RKO (cell line): ENCODE measurements at regions not wholly inside any gene's neighbourhood (a gene's known extent, or its start where the extent isn't known, plus 50 kb on each side); places are given as distances from the start of the nearest gene placed in this dataset.

Experiments
- DNase-seq: peaks from one replicate; pipeline ENCODE4 v3.0.0-alpha.2; 2016; ENCODE audit warnings: low spot score

DNA sequence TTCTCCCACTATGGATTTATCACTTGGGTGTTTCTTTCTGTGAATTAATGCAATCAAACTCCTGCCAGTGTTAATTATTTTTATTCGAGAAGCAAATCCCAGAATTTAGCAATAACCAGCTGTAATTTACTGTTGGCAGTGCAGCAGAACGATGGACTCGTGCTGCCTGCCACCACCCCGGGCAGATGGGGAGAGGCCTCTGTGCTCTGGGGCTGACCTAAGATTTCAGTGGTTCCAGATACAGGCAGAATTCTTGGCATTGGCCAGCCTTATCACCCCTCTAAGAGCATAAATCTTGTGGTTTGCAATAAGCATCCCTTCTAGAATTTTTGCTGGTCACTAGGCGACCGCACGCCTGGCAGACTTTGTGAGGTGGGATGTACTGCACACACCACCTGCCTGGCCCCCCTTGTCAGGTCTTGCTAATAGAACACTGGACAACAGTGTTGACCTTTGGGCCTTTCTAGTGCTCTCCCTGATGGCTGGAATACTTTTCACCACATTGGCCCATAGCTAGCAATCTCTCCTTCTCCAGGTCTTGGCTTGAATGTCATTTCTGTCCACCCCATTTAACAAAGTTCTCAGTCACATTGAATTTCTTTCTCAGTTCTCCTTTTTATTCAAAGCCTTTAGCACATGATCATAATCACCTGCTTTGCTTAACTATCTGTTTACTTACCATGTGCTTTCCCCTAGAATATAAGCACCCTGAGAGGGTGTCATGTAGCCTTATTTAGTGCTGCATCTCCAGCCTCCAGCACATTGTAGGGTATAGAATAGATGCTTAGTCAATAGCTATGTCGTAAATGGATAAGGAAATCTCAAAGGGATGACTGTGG, 122.1 kb upstream of the DYNLRB2 start:
- no peak for DNase-seq

DNA sequence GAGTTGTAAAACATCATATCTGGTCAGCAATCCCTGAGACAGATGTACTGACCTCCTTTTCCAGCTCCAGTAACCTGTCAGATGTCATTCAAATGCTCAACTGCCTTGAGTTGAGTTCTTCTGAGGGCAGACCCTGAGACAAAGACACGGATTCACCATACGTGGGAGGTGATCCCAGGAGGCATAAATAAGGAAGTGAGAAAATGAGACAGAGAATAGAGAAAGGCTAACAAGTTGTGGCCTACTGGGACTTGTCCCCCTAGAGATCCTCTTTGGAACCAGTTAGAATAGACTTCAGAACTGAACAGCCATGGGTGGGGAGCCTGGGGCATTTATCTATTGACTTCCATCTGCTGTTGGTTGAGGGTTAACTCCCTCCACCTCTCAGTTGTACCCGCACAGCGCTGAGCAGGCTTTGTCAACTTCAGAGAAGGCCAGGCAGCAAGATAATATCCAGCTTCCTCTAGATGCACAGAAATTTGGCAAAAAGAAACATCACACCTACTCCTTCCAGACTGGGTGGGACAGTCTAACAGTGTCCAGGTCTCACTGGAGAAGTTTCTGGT, 123.0 kb upstream of the DYNLRB2 start:
- no peak for DNase-seq

DNA sequence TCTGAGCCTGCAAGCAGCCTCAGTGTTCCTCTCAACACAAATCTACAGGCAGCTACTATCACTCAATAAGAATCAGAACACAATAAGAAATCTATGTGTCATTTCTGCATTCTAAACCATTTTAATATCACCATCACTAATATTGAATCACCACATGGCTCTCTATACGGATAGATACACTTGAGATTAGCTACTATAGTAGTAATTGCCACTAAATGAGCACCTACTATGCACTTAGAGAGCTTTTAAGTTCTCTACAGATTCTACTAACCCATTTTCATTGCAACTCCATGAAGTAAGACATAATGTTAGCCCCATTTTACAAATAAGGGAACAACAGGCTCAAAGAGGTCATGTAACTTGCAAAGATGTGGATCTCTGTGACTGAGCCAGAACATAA, 132.8 kb upstream of the DYNLRB2 start:
- DNase-seq, result no peak

DNA sequence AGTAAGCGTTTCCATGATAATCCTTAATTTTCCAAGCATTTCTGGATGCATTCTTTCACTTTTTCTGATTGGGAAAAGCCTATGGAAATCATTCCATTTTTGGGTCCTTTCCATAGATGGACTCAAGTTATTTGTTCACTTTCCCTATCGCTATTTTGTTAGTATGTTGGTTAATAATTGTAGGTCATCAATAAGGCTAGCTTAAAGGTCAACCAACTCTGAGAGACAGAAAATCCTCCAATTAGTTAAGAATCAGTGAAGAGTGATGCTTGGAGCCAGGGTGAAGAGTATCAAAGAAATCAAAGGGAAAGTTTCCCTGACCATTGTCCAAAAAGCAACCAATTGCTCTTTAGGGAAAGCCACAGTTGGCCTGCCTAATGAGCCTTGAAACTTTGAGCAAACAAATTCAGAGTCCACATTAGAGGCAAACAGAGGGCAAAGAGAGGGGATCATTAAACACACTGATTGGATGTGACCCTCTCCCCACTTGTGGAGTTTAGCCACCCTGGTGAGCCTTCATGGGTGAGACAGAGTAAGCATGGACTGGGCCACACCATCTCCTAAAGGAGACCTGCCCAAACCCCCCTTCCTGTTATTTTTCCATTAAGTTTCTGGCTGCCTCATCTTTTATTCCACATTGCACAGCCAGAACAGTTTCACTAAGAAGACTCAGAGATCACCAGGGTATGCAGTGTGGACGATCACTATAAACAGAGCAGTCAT, 133.4 kb upstream of the DYNLRB2 start:
- no peak for DNase-seq

DNA sequence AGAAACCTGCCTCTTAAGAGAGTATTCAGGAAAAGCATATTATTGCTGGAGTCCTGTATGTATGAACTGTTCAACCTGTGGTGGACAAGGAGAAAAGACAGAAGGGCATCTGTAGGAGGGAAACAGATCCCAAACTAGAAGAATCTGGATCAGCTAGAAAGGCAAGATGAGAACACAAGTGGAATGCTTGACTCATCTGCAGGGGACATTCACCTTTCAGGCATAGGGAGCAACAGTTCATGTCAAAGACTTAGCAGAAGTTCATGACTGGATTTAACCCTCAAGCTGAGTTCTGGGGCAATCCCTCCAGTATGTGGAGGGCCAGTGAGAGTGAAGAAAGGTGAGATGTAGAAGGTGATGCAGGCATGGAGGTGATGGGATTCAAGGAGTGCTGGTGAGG, 135.9 kb upstream of the DYNLRB2 start:
- no peak for DNase-seq

DNA sequence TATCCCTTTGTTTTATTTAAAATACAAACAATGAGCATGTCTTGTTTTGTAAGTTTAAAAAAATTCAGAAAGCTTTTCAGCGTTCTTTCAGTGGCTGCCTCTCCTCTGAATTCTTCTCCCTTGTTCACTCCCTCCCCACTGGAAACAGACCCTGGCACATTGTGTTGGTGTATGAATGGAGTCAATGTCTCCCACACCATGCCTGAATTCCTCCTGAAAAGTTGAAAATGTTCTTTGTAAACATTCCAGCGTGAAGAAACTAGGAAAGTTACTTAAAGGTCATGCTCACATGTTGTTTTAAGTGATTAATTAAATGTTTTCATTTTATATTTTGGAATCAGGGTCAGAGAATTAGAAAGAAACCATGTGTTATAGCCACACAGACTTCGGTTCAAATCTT, 136.9 kb upstream of the DYNLRB2 start:
- DNase-seq, result no peak

DNA sequence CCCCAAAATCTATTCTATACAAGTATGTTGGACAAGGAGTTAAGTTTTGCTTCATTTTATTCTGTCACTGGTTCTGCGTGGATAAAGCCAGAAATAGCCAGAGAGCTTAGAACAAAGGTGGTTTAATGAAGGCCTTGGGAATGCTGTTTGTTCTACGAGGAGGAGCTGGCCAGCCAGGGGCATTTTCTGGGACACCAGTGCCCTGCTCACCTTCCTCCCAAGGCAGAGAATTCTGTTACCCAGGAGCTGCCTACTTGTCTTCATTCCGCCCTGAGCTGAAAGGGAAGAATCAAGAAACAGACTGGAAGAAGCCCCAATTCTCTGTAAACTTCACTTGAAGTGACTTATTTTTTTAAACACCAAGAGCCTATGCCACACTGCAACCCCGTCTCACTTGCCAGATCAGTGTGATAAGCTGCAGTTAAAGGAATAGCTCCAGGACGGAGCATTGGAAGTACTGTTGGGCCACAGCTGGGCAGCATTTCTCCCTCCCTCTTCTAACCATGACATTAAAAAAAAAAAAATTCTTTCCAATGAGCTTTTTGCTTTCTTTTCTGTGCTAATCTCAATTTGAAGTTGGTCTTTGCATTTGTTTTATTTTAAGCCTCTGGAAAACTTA, 149.8 kb upstream of the DYNLRB2 start:
- DNase-seq, result no peak

DNA sequence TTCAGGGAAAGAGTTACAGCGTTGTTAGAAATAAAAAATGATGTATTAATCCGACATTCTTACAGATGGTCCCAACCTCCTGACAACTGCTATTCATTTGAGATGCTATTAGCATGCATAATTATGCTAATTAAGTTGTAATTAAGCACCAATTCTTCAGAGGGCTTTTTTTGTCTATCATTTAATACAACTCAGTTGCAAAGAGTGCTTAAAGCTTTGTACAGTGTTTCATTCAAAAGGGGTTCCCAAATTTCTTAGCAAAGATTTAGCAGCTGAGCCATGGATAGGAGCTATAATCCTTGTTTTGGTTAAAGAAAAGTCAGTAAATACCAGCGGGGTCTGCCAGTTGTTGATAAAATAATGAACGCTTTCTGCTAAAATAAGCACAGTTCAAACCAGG, 150.7 kb upstream of the DYNLRB2 start:
- DNase-seq, result no peak

DNA sequence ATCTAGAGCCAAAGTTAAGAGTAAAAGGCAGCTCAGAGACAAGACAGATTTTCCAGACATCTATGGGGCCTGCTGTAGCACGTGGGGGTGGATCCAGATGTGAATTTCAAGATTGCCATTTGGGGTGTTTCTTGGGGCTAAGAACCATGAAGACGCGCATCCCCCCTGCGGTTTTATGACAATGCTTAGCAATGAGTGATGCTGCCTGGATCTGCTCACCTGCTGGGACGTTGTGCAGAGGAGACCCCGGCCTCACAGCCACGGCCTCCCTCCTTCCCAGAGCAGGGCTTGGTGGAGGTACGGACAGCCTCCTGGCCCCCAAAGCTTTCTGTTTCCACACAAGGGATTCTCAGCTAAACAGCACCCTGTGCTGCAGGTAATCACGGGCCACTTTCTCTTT, 151.5 kb upstream of the DYNLRB2 start:
- DNase-seq, result no peak

DNA sequence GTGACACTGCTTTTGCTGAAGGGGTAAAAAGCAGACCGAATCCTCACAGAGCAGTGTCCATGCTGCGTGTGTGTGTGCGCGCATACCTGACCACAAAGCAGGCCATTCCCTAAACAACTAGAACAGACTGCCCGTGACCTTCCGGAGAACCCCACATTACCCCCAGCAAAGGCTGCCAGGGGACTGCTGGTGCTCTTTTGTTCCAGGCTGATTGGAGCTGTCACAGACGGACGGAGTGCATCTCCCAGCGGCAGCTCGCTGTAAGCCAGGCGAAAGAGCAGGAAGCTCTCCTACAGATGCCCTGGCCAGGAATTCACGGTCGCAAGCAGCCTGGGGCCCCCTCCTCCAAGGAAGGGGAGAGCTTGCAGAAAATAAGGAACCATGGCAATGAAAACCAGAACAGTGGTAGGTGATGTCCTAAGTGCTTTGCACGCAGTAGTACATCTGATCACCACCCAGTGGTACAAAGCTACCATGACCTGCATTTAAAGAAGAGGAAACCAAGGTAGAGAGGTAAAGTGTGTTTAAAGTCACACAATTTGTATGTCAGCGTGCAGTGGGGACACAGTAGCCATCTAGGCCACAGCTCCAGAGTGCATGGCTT, 153.4 kb upstream of the DYNLRB2 start:
- no peak for DNase-seq

DNA sequence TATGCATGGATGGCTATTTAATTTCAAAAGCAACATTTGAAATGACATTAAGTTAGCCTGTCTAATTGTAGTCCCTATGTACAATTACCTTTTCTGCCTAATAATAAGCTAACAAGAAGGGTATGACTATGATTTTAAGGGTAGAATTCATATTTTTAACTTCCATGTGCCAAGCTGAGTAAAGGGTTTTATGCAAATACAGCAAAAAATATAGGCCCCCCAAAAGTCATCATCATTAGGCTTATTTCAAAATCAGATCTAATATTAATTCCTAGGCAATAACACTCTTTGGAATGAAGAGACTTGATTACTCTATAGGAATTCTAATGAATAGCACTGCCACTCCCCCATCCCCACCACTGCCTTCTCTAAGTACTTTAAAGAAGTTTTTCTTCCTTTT, 155.9 kb upstream of the DYNLRB2 start:
- DNase-seq, result no peak

DNA sequence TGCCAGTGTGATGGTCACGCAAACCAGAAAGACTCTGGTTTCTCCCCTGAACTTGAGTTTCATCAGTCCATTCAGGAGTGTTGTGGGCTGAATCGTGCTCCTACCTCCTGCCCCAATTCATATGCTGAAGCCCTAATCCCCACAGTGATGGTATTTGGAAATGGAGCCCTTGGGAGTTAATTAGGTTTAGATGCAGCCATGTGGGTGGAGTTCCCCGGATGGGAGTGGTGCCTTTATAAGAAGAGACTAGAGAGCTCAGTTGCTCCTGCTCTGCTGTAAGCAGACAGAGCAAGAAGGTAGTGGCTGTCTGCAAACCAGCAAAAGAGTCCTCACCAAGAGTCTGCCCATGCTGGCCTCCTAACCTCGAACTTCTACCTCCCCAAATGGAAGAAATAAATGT, 160.3 kb upstream of the DYNLRB2 start:
- DNase-seq, result no peak

DNA sequence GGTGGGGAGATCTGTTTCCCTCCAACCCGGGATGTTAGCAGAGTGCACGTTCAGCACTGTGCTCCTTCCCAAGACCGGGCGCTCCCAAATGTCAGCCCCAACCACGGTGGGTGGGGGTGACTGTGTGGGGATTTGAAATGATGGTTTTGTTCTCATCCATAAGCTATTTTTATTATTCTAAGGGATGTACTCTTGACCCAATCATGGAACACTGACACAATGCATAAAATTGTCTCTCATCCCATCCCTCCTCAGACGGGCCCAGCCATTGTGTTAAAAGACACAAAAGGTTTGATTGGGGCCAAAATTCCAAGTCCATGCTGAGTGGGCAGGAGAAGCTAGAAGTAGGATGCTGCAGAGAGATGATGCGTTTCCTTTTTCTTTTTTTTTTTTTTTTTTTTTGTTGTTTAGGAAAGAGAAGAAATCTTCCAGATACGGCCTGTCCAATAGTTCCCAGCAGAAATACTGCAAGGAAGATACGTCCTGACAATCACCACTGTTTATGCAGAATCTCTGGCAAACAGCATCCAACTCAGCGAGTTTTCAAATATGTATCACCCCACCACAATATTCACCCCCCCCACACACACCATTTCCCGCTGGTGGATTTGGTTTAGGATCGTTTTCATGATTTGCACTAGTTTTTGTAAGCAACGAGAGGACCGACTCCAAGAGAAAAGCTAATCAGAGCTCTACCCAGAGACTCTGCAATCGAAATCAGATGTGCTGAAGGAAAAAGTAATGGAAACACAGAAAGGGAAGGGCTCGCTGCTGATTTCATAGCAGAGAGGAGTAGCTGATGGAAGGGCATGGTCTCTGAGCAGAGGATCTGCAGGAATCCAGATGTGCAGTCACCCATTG, 163.5 kb upstream of the DYNLRB2 start:
- DNase-seq, result no peak

DNA sequence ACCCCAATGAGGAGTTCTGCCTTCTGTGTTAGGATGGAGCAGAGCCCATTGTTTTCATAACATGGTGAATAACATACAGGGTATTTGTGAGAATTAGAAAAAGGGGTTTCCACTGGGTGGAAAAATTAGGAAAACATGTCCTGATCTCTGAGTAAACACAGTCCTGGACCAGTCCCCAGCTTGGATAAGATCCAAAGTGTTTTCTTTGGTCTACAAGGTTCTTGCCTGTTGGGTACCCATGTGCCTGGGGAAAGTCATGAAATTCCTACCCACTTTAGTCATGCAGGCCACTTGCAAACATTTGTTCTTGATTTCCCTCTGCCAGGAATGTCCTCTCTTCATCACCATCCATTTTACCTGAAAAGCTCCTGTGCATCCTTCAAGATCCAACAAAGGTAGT, 164.8 kb upstream of the DYNLRB2 start:
- DNase-seq, result no peak

DNA sequence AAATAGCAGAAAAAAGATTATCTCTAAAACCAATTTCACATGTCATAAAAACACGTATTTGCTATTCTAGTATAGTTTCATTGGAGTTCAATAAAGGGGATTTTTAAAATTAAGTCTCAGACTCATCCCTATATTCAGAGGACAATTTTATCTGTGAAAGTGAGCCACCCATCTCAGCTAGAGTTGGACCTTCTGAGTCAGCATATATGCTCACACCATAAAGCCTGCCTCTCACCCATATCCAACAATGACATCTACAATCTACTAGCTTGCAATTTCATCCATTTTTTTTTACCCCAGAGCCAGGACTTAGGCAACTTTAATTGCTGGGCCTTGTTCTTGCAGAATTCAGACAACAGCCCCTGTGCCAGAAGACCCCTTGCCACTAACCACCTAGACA, 165.3 kb upstream of the DYNLRB2 start:
- DNase-seq, result no peak

DNA sequence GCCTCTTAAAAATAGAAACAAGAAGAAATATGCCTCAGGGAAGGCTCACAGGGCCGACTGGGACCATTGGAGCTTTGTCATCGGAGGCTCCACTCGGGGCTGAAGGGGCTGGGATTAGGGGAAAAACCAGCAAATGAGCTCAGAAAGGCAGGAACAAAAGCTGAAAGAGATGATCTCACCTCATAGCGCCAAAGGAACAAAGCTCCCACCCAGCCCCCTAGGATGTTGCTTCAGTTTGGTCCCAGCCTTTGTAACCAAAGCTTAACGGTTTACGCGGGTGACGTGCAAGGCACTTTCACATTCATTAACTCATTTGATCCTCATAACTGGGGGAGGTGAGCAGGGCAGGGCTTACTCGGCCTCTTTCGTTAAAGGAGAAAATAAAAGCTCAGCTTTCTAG, 168.5 kb upstream of the DYNLRB2 start:
- DNase-seq, result no peak

DNA sequence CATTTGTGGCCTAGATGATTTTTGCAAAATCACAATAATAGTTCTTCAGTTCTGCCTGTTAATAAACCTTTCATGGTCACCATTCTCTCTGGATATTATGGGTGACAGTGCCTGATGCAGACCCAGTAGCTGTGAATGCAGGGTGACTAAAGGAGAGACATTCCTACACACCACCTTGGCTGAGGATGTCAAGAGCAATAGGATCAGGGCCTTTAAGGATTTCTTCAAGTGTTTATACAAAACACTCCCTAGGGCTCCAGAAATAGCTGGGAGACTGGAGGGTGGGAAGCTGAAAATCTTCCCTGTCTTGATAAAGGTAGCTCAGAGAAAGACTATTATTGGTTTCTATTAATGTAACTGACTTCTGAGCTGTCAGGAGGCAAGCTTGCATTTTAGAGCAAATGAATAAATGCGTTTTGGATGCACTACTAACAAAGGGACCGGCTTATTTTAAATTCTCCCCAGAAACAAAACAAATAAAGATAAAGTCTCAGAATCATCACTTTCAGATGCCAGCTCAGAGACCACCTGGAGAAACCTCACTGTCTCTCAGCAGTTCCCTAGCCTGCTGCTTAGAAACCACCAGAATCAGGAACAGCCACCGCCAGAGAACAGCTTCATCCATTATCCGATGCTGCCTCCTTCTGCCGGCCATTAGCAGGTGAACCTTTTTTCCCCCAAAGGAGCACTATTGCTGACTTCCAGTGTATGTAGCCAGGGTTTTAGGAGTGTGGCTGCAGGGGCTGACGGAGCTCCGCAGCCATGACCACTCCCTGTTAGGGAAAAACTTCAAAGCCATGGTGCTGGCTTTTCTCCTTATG, 171.4 kb upstream of the DYNLRB2 start:
- no peak for DNase-seq

DNA sequence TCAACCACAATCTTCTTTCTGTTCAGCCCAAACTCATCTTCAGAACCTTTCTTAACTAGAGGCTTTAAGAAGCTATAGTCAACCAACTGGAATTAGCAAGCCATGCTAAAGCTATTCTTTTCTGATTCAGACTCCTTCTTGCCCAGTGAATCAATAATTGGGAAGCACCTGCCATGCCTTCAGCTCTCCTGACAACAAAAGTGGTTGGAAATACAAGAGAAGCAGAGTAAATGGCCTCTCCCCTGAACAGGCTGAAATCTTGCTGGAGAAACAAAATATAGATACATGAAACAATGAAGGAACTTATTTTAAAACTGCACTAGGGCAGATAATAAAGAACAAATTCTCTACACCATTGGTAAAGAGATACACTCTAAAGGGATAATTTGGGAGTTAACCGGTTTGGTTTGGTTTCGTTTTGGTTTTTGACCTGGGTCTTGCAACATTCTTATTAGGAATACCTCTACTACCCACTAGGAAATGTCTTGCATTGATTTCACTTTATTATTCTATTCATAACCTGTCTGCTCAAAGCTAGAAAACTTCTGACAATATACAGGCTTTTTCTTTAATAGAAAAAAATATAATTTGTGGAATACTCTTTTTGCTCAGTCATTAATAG, 173.6 kb upstream of the DYNLRB2 start:
- DNase-seq, result no peak

DNA sequence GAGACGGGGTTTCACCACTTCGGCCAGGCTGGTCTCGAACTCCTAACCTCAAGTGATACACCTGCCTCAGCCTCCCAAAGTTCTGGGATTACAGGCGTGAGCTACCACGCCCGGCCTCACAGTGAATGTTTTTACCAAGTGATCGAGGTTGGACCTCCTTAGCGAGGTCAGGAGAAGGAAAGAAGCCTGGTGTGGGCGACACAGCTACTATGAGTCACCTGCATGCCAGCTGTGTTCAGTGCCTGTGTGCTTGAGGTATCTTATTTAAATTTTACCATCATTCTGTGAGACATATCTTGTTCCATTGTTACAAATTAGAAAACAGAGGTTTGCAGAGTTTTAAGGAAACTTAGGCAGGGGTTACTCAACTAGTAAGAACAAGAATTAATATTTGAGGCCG, 174.8 kb upstream of the DYNLRB2 start:
- no peak for DNase-seq

DNA sequence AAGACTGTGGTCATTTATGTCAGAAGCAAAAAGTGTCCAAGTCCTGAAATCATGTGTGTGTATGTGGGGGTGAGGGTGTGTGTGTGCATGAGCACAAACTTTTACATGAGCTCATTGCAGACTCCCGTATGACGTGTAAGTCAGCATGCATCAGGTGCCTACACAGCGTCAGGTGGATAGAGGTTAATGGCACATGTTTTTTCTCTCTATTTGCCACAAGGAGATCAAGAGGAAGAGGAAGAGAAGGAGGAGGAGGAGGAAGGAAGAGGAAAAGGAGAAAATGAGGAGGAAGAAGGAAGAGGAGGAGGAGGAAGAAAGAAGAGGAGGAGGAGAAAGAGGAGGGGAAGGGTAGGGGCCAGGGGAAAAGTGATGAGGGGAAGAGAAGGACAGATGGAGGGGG, 178.0 kb upstream of the DYNLRB2 start:
- DNase-seq, result no peak
